ENCODE measurements at regions not wholly inside any gene's neighbourhood (a gene's known extent, or its start where the extent isn't known, plus 50 kb on each side); places are given as distances from the start of the nearest gene placed in this dataset.

- Histone ChIP-seq H3K27me3 (replicated peaks; ENCODE audit: insufficient read depth, low read depth, low read length, poor library complexity) (no peaks in the 10 kb centered on the region), H3K4me1 (ENCODE audit: insufficient read depth, low read length, poor library complexity, severe bottlenecking) (no peaks in the 10 kb centered on the region), H3K27ac (ENCODE audit: low read depth, low read length, poor library complexity, severe bottlenecking) (no peak overlapping the region), H3K36me3 (ENCODE audit: insufficient read depth, low read length, poor library complexity, severe bottlenecking) (no peaks in the 10 kb centered on the region), H3K9me3 (ENCODE audit: low read depth, low read length, poor library complexity, severe bottlenecking) (peaks cover 19% of the 10 kb centered on the region), H3K4me3 (ENCODE audit: low read depth, low read length, poor library complexity, severe bottlenecking) (no peak overlapping the region)
- POLR2A ChIA-PET (ENCODE audit: low non-redundant PET) = no interaction called here
- no peak for DNase-seq (ENCODE audit: low spot score)
- BruUV-seq (replicated peaks) = no TSS peak
- CTCF ChIA-PET = no interaction called here
- TF ChIP-seq EZH2 (IDR thresholded peaks at IDR 0.05; ENCODE audit: borderline replicate concordance, low read depth, low read length, poor library complexity, severe bottlenecking) = no peak
- TF ChIP-seq, protein P1, sequence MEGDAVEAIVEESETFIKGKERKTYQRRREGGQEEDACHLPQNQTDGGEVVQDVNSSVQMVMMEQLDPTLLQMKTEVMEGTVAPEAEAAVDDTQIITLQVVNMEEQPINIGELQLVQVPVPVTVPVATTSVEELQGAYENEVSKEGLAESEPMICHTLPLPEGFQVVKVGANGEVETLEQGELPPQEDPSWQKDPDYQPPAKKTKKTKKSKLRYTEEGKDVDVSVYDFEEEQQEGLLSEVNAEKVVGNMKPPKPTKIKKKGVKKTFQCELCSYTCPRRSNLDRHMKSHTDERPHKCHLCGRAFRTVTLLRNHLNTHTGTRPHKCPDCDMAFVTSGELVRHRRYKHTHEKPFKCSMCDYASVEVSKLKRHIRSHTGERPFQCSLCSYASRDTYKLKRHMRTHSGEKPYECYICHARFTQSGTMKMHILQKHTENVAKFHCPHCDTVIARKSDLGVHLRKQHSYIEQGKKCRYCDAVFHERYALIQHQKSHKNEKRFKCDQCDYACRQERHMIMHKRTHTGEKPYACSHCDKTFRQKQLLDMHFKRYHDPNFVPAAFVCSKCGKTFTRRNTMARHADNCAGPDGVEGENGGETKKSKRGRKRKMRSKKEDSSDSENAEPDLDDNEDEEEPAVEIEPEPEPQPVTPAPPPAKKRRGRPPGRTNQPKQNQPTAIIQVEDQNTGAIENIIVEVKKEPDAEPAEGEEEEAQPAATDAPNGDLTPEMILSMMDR (conservative IDR thresholded peaks at IDR 0.05; ENCODE audit: low read depth, low read length) = no peak
- intact Hi-C loops (cut with micrococcal nuclease; ENCODE audit: unreplicated experiment) = no loop called here
These were observed 98.4 kb upstream of the NCKAP5 start for GRCh38 chr2:133666621-133667020.

- intact Hi-C loops (cut with micrococcal nuclease; ENCODE audit: unreplicated experiment) = no loop called here
- Histone ChIP-seq H3K27ac (ENCODE audit: low read depth, low read length, poor library complexity, severe bottlenecking) (no peak overlapping the region), H3K27me3 (replicated peaks; ENCODE audit: insufficient read depth, low read depth, low read length, poor library complexity) (no peaks in the 10 kb centered on the region), H3K4me3 (ENCODE audit: low read depth, low read length, poor library complexity, severe bottlenecking) (no peak overlapping the region), H3K4me1 (ENCODE audit: insufficient read depth, low read length, poor library complexity, severe bottlenecking) (no peaks in the 10 kb centered on the region), H3K9me3 (ENCODE audit: low read depth, low read length, poor library complexity, severe bottlenecking) (peaks cover 19% of the 10 kb centered on the region), H3K36me3 (ENCODE audit: insufficient read depth, low read length, poor library complexity, severe bottlenecking) (no peaks in the 10 kb centered on the region)
- no TSS peak for BruUV-seq (replicated peaks)
- TF ChIP-seq, protein P1 (conservative IDR thresholded peaks at IDR 0.05; ENCODE audit: low read depth, low read length) = no peak
- no peak for TF ChIP-seq EZH2 (IDR thresholded peaks at IDR 0.05; ENCODE audit: borderline replicate concordance, low read depth, low read length, poor library complexity, severe bottlenecking)
- POLR2A ChIA-PET (ENCODE audit: low non-redundant PET) = no interaction called here
- DNase-seq (ENCODE audit: low spot score) = no peak
- CTCF ChIA-PET = no interaction called here
These were observed 98.8 kb upstream of the NCKAP5 start for GRCh38 chr2:133667085-133667484.

- no peak overlapping the region for H3K27ac ChIP-seq (ENCODE audit: low read depth, low read length, poor library complexity, severe bottlenecking)
- TF ChIP-seq, protein P1 (conservative IDR thresholded peaks at IDR 0.05; ENCODE audit: low read depth, low read length) = no peak
- no peak for TF ChIP-seq EZH2 (IDR thresholded peaks at IDR 0.05; ENCODE audit: borderline replicate concordance, low read depth, low read length, poor library complexity, severe bottlenecking)
- no peak overlapping the region for H3K4me3 ChIP-seq (ENCODE audit: low read depth, low read length, poor library complexity, severe bottlenecking)
- no peak for DNase-seq (ENCODE audit: low spot score)
- POLR2A ChIA-PET (ENCODE audit: low non-redundant PET) = no interaction called here
- CTCF ChIA-PET = no interaction called here
- peaks cover 19% of the 10 kb centered on the region for H3K9me3 ChIP-seq (ENCODE audit: low read depth, low read length, poor library complexity, severe bottlenecking)
- H3K36me3 ChIP-seq (ENCODE audit: insufficient read depth, low read length, poor library complexity, severe bottlenecking) = no peaks in the 10 kb centered on the region
- no peaks in the 10 kb centered on the region for H3K27me3 ChIP-seq (replicated peaks; ENCODE audit: insufficient read depth, low read depth, low read length, poor library complexity)
- peaks cover 3% of the 10 kb centered on the region for H3K4me1 ChIP-seq (ENCODE audit: insufficient read depth, low read length, poor library complexity, severe bottlenecking)
- intact Hi-C loops (cut with micrococcal nuclease; ENCODE audit: unreplicated experiment) = no loop called here
- no TSS peak for BruUV-seq (replicated peaks)
These were observed 99.7 kb upstream of the NCKAP5 start for GRCh38 chr2:133667968-133668367.

Data from A673 (cell line).